Activated naive CD8-positive, alpha-beta T cell treated with anti-CD3 and anti-CD28 coated beads, Interleukin-2, amount 10 ng/mL, durations not matched to agents 7 days and 5 days (primary cell): ENCODE measurements at regions not wholly inside any gene's neighbourhood (a gene's known extent, or its start where the extent isn't known, plus 50 kb on each side); places are given as distances from the start of the nearest gene placed in this dataset.

Source experiments
- ATAC-seq: fragments of 150-1000 bp; cut with Tn5 transposase; one replicate; pipeline ENCODE4 v1.10.0; 2021; ENCODE audit warnings: low read depth, moderate library complexity
- POLR2A ChIA-PET: fragments of 350-600 bp; sonication (Branson Sonifier 250); formaldehyde crosslinking; loops from one replicate; lab custom pipeline; 2021; ENCODE audit warnings: antibody characterized with exemption; lab: Charles Lee
- DNase-seq: peaks from one replicate; pipeline ENCODE4 v3.0.0; 2021
- H3K27ac Mint-ChIP-seq: one replicate; pipeline ENCODE4 v1.8.0; 2022; ENCODE audit warnings: mild to moderate bottlenecking, mixed read lengths
- H3K27me3 Mint-ChIP-seq: one replicate; pipeline ENCODE4 v1.8.0; 2022; ENCODE audit warnings: mild to moderate bottlenecking, moderate library complexity, mixed read lengths
- H3K36me3 Mint-ChIP-seq: one replicate; pipeline ENCODE4 v1.8.0; 2021; ENCODE audit warnings: mild to moderate bottlenecking, mixed read lengths
- H3K4me1 Mint-ChIP-seq: one replicate; pipeline ENCODE4 v1.8.0; 2021; ENCODE audit warnings: mixed read lengths
- H3K4me3 Mint-ChIP-seq: one replicate; pipeline ENCODE4 v1.8.0; 2022; ENCODE audit warnings: mild to moderate bottlenecking, moderate library complexity, mixed read lengths
- H3K9me3 Mint-ChIP-seq: one replicate; pipeline ENCODE4 v1.8.0; 2021; ENCODE audit warnings: mixed read lengths

- H3K27me3 Mint-ChIP-seq, result peaks cover 2% of the 10 kb centered on the region
- DNase-seq (no peak), ATAC-seq (no peak)
- no peak overlapping the region for H3K4me3 Mint-ChIP-seq
- H3K27ac Mint-ChIP-seq, result no peak overlapping the region
- H3K36me3 Mint-ChIP-seq, result no peaks in the 10 kb centered on the region
- no peaks in the 10 kb centered on the region for H3K4me1 Mint-ChIP-seq
- POLR2A ChIA-PET, result no interaction called here
- H3K9me3 Mint-ChIP-seq, result no peaks in the 10 kb centered on the region
These were observed 368.1 kb upstream of the SEMA6D start for GRCh38 chr15:47349179-47349578.

- no peaks in the 10 kb centered on the region for H3K4me1 Mint-ChIP-seq
- no peak for DNase-seq
These were observed 365.8 kb upstream of the SEMA6D start for GRCh38 chr15:47351501-47351900.

GRCh38 chr15:47352217-47352616 is 365.1 kb upstream of the SEMA6D start:
- Mint-ChIP-seq H3K9me3 (no peaks in the 10 kb centered on the region), H3K27ac (no peak overlapping the region), H3K36me3 (no peaks in the 10 kb centered on the region), H3K4me3 (no peak overlapping the region), H3K4me1 (no peaks in the 10 kb centered on the region), H3K27me3 (peaks cover 2% of the 10 kb centered on the region)
- DNase-seq, result no peak
- POLR2A ChIA-PET, result no interaction called here
- ATAC-seq, result no peak

More at GRCh38 chr15:47351501-47351900, 365.8 kb upstream of the SEMA6D start:
- peaks cover 2% of the 10 kb centered on the region for H3K27me3 Mint-ChIP-seq
- no peak for ATAC-seq
- no peak overlapping the region for H3K4me3 Mint-ChIP-seq
- POLR2A ChIA-PET, result no interaction called here
- H3K27ac Mint-ChIP-seq, result no peak overlapping the region
- no peaks in the 10 kb centered on the region for H3K36me3 Mint-ChIP-seq
- no peaks in the 10 kb centered on the region for H3K9me3 Mint-ChIP-seq

- no peaks in the 10 kb centered on the region for H3K9me3 Mint-ChIP-seq
- H3K27ac Mint-ChIP-seq, result no peak overlapping the region
- DNase-seq (no peak), ATAC-seq (no peak)
- H3K36me3 Mint-ChIP-seq, result no peaks in the 10 kb centered on the region
- no peaks in the 10 kb centered on the region for H3K4me1 Mint-ChIP-seq
- H3K4me3 Mint-ChIP-seq, result no peak overlapping the region
- H3K27me3 Mint-ChIP-seq, result no peaks in the 10 kb centered on the region
- POLR2A ChIA-PET, result no interaction called here
These were observed 361.5 kb upstream of the SEMA6D start for GRCh38 chr15:47355759-47356158.

GRCh38 chr15:47356297-47356696 is 361.0 kb upstream of the SEMA6D start:
- POLR2A ChIA-PET, result no interaction called here
- Mint-ChIP-seq H3K4me1 (no peaks in the 10 kb centered on the region), H3K27me3 (no peaks in the 10 kb centered on the region), H3K36me3 (no peaks in the 10 kb centered on the region), H3K4me3 (no peak overlapping the region), H3K9me3 (no peaks in the 10 kb centered on the region), H3K27ac (no peak overlapping the region)
- DNase-seq (no peak), ATAC-seq (no peak)

GRCh38 chr15:47358876-47359275 is 358.4 kb upstream of the SEMA6D start:
- ATAC-seq (no peak), DNase-seq (no peak)
- no peak overlapping the region for H3K27ac Mint-ChIP-seq
- POLR2A ChIA-PET, result no interaction called here
- H3K9me3 Mint-ChIP-seq, result no peaks in the 10 kb centered on the region
- no peaks in the 10 kb centered on the region for H3K27me3 Mint-ChIP-seq
- no peak overlapping the region for H3K4me3 Mint-ChIP-seq
- no peaks in the 10 kb centered on the region for H3K36me3 Mint-ChIP-seq
- H3K4me1 Mint-ChIP-seq, result no peaks in the 10 kb centered on the region

- H3K9me3 Mint-ChIP-seq, result no peaks in the 10 kb centered on the region
These were observed 357.0 kb upstream of the SEMA6D start for GRCh38 chr15:47360305-47360704.

GRCh38 chr15:47362118-47362905 is 355.0 kb upstream of the SEMA6D start:
- H3K9me3 Mint-ChIP-seq, result no peaks in the 10 kb centered on the region
- POLR2A ChIA-PET, result no interaction called here

More at GRCh38 chr15:47360305-47360704, 357.0 kb upstream of the SEMA6D start:
- H3K4me3 Mint-ChIP-seq, result no peak overlapping the region
- no peaks in the 10 kb centered on the region for H3K36me3 Mint-ChIP-seq
- POLR2A ChIA-PET, result no interaction called here
- no peaks in the 10 kb centered on the region for H3K27me3 Mint-ChIP-seq
- H3K4me1 Mint-ChIP-seq, result no peaks in the 10 kb centered on the region
- H3K27ac Mint-ChIP-seq, result no peak overlapping the region
- DNase-seq (no peak), ATAC-seq (no peak)

GRCh38 chr15:47363653-47364052 is 353.7 kb upstream of the SEMA6D start:
- ATAC-seq, result no peak
- POLR2A ChIA-PET, result no interaction called here
- DNase-seq, result no peak
- Mint-ChIP-seq H3K4me3 (no peak overlapping the region), H3K27me3 (no peaks in the 10 kb centered on the region), H3K9me3 (no peaks in the 10 kb centered on the region), H3K36me3 (no peaks in the 10 kb centered on the region), H3K27ac (no peak overlapping the region), H3K4me1 (no peaks in the 10 kb centered on the region)

More at GRCh38 chr15:47362118-47362905, 355.0 kb upstream of the SEMA6D start:
- no peak for ATAC-seq
- Mint-ChIP-seq H3K27ac (no peak overlapping the region), H3K4me1 (no peaks in the 10 kb centered on the region), H3K27me3 (no peaks in the 10 kb centered on the region), H3K36me3 (no peaks in the 10 kb centered on the region), H3K4me3 (no peak overlapping the region)
- no peak for DNase-seq

GRCh38 chr15:47364230-47365141 is 352.8 kb upstream of the SEMA6D start:
- no peaks in the 10 kb centered on the region for H3K4me1 Mint-ChIP-seq
- H3K27ac Mint-ChIP-seq, result no peak overlapping the region
- no peaks in the 10 kb centered on the region for H3K36me3 Mint-ChIP-seq
- no peak overlapping the region for H3K4me3 Mint-ChIP-seq
- no peaks in the 10 kb centered on the region for H3K27me3 Mint-ChIP-seq
- POLR2A ChIA-PET, result no interaction called here
- H3K9me3 Mint-ChIP-seq, result no peaks in the 10 kb centered on the region
- ATAC-seq, result no peak
- DNase-seq, result no peak

GRCh38 chr15:47366884-47367283 is 350.4 kb upstream of the SEMA6D start:
- ATAC-seq, result no peak
- Mint-ChIP-seq H3K36me3 (no peaks in the 10 kb centered on the region), H3K4me1 (no peaks in the 10 kb centered on the region), H3K27ac (no peak overlapping the region), H3K4me3 (no peak overlapping the region), H3K9me3 (no peaks in the 10 kb centered on the region), H3K27me3 (no peaks in the 10 kb centered on the region)
- POLR2A ChIA-PET, result no interaction called here
- no peak for DNase-seq

GRCh38 chr15:47367726-47368390 is 349.4 kb upstream of the SEMA6D start:
- no peaks in the 10 kb centered on the region for H3K4me1 Mint-ChIP-seq
- no peak for DNase-seq
- H3K4me3 Mint-ChIP-seq, result no peak overlapping the region
- no peak overlapping the region for H3K27ac Mint-ChIP-seq
- H3K9me3 Mint-ChIP-seq, result no peaks in the 10 kb centered on the region
- H3K36me3 Mint-ChIP-seq, result no peaks in the 10 kb centered on the region
- POLR2A ChIA-PET, result no interaction called here
- no peaks in the 10 kb centered on the region for H3K27me3 Mint-ChIP-seq
- ATAC-seq, result no peak

- Mint-ChIP-seq H3K27ac (no peak overlapping the region), H3K4me3 (no peak overlapping the region), H3K4me1 (no peaks in the 10 kb centered on the region), H3K36me3 (no peaks in the 10 kb centered on the region), H3K9me3 (no peaks in the 10 kb centered on the region), H3K27me3 (no peaks in the 10 kb centered on the region)
- DNase-seq, result no peak
- POLR2A ChIA-PET, result no interaction called here
- ATAC-seq, result no peak
These were observed 345.4 kb upstream of the SEMA6D start for GRCh38 chr15:47371939-47372338.
